NB4 (cell line): ENCODE measurements at regions not wholly inside any gene's neighbourhood (a gene's known extent, or its start where the extent isn't known, plus 50 kb on each side); places are given as distances from the start of the nearest gene placed in this dataset.

ENCODE experiments used
- CTCF ChIP-seq: IDR thresholded peaks from one replicate; pipeline ENCODE4 v1.5.1; 2012; ENCODE audit warnings: low read depth, low read length
- MYC ChIP-seq: IDR thresholded peaks from 2 replicates; pipeline ENCODE4 v1.6.1; 2011; ENCODE audit warnings: low read depth, low read length
- POLR2A ChIP-seq: IDR thresholded peaks from 2 replicates; pipeline ENCODE4 v1.6.1; 2011; ENCODE audit warnings: mild to moderate bottlenecking; ENCODE audit not compliant: insufficient read length; ENCODE audit errors: extremely low read depth
- TF ChIP-seq, protein P1 (sequence below): IDR thresholded peaks from 2 replicates; pipeline ENCODE4 v1.6.1; 2011; ENCODE audit warnings: low read depth, low read length

- no peak for TF ChIP-seq POLR2A
- TF ChIP-seq CTCF = no peak
- TF ChIP-seq, protein P1, sequence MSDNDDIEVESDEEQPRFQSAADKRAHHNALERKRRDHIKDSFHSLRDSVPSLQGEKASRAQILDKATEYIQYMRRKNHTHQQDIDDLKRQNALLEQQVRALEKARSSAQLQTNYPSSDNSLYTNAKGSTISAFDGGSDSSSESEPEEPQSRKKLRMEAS = no peak
- TF ChIP-seq MYC = no peak
These were observed 66.4 kb upstream of the STK38L start for GRCh38 chr12:27177706-27178105.
